K562 (cell line): ENCODE measurements at regions not wholly inside any gene's neighbourhood (a gene's known extent, or its start where the extent isn't known, plus 50 kb on each side); places are given as distances from the start of the nearest gene placed in this dataset.
A peak's percentile ranks its signal among the peaks of the same experiment; 100 is the strongest.

Experiments used
- ATAC-seq: fragments of 200-7000 bp; cut with Tn5 transposase; 3 replicates; pipeline ENCODE4 v1.9.1; 2020; ENCODE audit warnings: moderate library complexity
- BruUV-seq: library from RNA; stranded (reverse); fragments of 400-500 nt; replicated peaks from 2 replicates; lab custom pipeline; 2021; lab: Mats Ljungman, UMichigan
- CTCF ChIA-PET: fragments of 300-600 bp; formaldehyde crosslinking; extraction: SDS; loops from one replicate; lab custom pipeline; 2021; ENCODE audit warnings: low intra/inter-chr PET ratio; lab: Yijun Ruan, JAX
- POLR2A ChIA-PET: fragments of 300-600, 350-650 bp; sonication (Branson Sonifier 250); formaldehyde crosslinking; extraction: SDS; loops from one replicate; lab custom pipeline; 2021; ENCODE audit warnings: antibody characterized with exemption, inconsistent platforms; lab: Yijun Ruan, JAX
- DNase-seq, 4 experiments: peaks; one replicate each; pipeline versions ENCODE4 v3.0.0 to v3.0.0-alpha.2; 2011 to 2018; ENCODE audit warnings: low spot score in 3 of 4, mixed read lengths in 3 of 4; ENCODE audit errors: extremely low read depth in 1 of 4
- FAIRE-seq: peaks from 2 replicates; lab custom pipeline; 2011; peaks lifted over from hg19 to GRCh38; lab: Jason Lieb, UNC
- H2AFZ ChIP-seq: 2 replicates; pipeline ENCODE4 v1.6.0; 2011; ENCODE audit warnings: low read depth, low read length, control low read depth, inconsistent platforms
- H3K27ac ChIP-seq: fragments of 200-600 bp; 3 replicates; pipeline ENCODE4 v1.8.0; 2011; ENCODE audit warnings: low read depth, mild to moderate bottlenecking, control low read depth, inconsistent platforms, low read length, moderate library complexity, mixed read lengths; ENCODE audit errors: extremely low read depth
- H3K27me3 ChIP-seq, 2 experiments: fragments of 300-600 bp in 1 of 2; 2 replicates in 1 of 2; 3 replicates in 1 of 2; pipeline versions ENCODE4 v1.6.0 to v1.8.0; 2011; ENCODE audit warnings: inconsistent platforms in 2 of 2, low read length in 2 of 2, mild to moderate bottlenecking in 1 of 2, mixed read lengths in 1 of 2, moderate library complexity in 1 of 2; ENCODE audit not compliant: control insufficient read depth in 2 of 2, insufficient read depth in 2 of 2
- H3K36me3 ChIP-seq: fragments of 300-600 bp; 3 replicates; pipeline ENCODE4 v1.8.0; 2011; ENCODE audit warnings: mild to moderate bottlenecking, low read length, inconsistent platforms; ENCODE audit not compliant: control insufficient read depth, insufficient read depth
- H3K4me1 ChIP-seq, 2 experiments: fragments of 200-600 bp in 1 of 2; replicated peaks in 1 of 2; 2 replicates in 1 of 2; 3 replicates in 1 of 2; pipeline versions ENCODE4 v1.5.1 to v1.8.0; 2011; ENCODE audit warnings: inconsistent platforms in 2 of 2, low read length in 2 of 2, mild to moderate bottlenecking in 1 of 2, mixed read lengths in 1 of 2, moderate library complexity in 1 of 2; ENCODE audit not compliant: control insufficient read depth in 2 of 2, insufficient read depth in 2 of 2
- H3K4me2 ChIP-seq: 2 replicates; pipeline ENCODE4 v1.6.1; 2011; ENCODE audit warnings: low read length, control low read depth, inconsistent platforms, mixed read lengths; ENCODE audit not compliant: insufficient read depth
- H3K4me3 ChIP-seq: fragments of 200-600 bp; sonication (generic), shearing (Covaris generic); 2 replicates; pipeline ENCODE4 v1.5.1; 2016; ENCODE audit warnings: control low read depth, inconsistent platforms
- H3K79me2 ChIP-seq: fragments of 200-600 bp; 3 replicates; pipeline ENCODE4 v1.8.0; 2011; ENCODE audit warnings: low read length, inconsistent platforms; ENCODE audit not compliant: control insufficient read depth, insufficient read depth
- H3K9ac ChIP-seq, 2 experiments: 2 replicates each; pipeline versions ENCODE4 v1.6.0 to v1.6.1; 2011; ENCODE audit warnings: low read depth in 2 of 2, low read length in 2 of 2, control low read depth in 1 of 2, inconsistent platforms in 1 of 2, mild to moderate bottlenecking in 1 of 2, mixed read lengths in 1 of 2; ENCODE audit not compliant: insufficient read depth in 1 of 2
- H3K9me1 ChIP-seq: one replicate; pipeline ENCODE4 v1.6.0; 2011; ENCODE audit warnings: inconsistent platforms, mild to moderate bottlenecking, low read length, moderate library complexity; ENCODE audit not compliant: control insufficient read depth, insufficient read depth
- H3K9me3 ChIP-seq: replicated peaks from 2 replicates; pipeline ENCODE4 v1.5.1; 2011; ENCODE audit warnings: low read depth, low read length, inconsistent platforms; ENCODE audit not compliant: control insufficient read depth, insufficient read depth
- H4K20me1 ChIP-seq: replicated peaks from 2 replicates; pipeline ENCODE4 v1.6.1; 2011; ENCODE audit warnings: low read length, inconsistent platforms, mixed read lengths; ENCODE audit not compliant: control insufficient read depth, insufficient read depth
- BDP1 ChIP-seq: IDR thresholded peaks from 3 replicates; pipeline ENCODE4 v1.6.1; 2011; ENCODE audit not compliant: insufficient read length, insufficient read depth
- CLOCK ChIP-seq: fragments of 250-450 bp; sonication (Bioruptor Pico); IDR thresholded peaks from 2 replicates; pipeline ENCODE4 v1.4.0; 2020; ENCODE audit warnings: mild to moderate bottlenecking, moderate library complexity, borderline replicate concordance
- CREBBP ChIP-seq: IDR thresholded peaks from one replicate; pipeline ENCODE4 v1.6.1; 2012; ENCODE audit warnings: low read depth, mild to moderate bottlenecking, control low read depth, inconsistent platforms, low read length
- EGR1 ChIP-seq: fragments of 450-650 bp; conservative IDR thresholded peaks from 2 replicates; pipeline ENCODE4 v1.6.1; 2017; ENCODE audit warnings: mild to moderate bottlenecking
- ELF4 ChIP-seq: fragments of 450-650 bp; formaldehyde crosslinking; IDR thresholded peaks from 2 replicates; pipeline ENCODE4 v1.4.0; 2022; ENCODE audit warnings: missing genetic modification characterization
- EP400 ChIP-seq: fragments of 450-650 bp; IDR thresholded peaks from 2 replicates; pipeline ENCODE4 v1.6.1; 2017; ENCODE audit warnings: antibody characterized with exemption, mild to moderate bottlenecking, moderate library complexity
- ETV1 ChIP-seq: fragments of 450-650 bp; conservative IDR thresholded peaks from 2 replicates; pipeline ENCODE4 v1.6.1; 2016; ENCODE audit warnings: missing genetic modification characterization, control low read depth, low read depth, missing compliant biosample characterization
- FOXJ2 ChIP-seq: fragments of 200-800 bp; sonication (Bioruptor generic); IDR thresholded peaks from 2 replicates; pipeline ENCODE4 v1.6.1; 2016; ENCODE audit warnings: missing genetic modification characterization, missing compliant biosample characterization
- MBD1 ChIP-seq: fragments of 250-450 bp; sonication (Bioruptor Pico); IDR thresholded peaks from 2 replicates; pipeline ENCODE4 v1.8.0; 2022; ENCODE audit warnings: inconsistent platforms
- NFXL1 ChIP-seq: fragments of 450-650 bp; formaldehyde crosslinking; IDR thresholded peaks from 2 replicates; pipeline ENCODE4 v1.4.0; 2021; ENCODE audit warnings: mild to moderate bottlenecking
- NR1H2 ChIP-seq: sonication (generic); formaldehyde crosslinking; IDR thresholded peaks from 2 replicates; pipeline ENCODE4 v1.4.0; 2020; ENCODE audit warnings: mild to moderate bottlenecking, missing genetic modification reagents
- NR2C2 ChIP-seq, 2 experiments: fragments of 200-800 bp in 1 of 2; sonication (Bioruptor generic) in 1 of 2; sonication (generic) in 1 of 2; formaldehyde crosslinking in 1 of 2; IDR thresholded peaks; 2 replicates each; pipeline versions ENCODE4 v1.6.1 to v1.8.0; 2016 to 2022; ENCODE audit warnings: mild to moderate bottlenecking in 1 of 2, missing compliant biosample characterization in 1 of 2, missing genetic modification characterization in 1 of 2, missing genetic modification reagents in 1 of 2
- POLR2AphosphoS2 ChIP-seq: IDR thresholded peaks from 2 replicates; pipeline ENCODE4 v1.6.1; 2012; ENCODE audit warnings: low read length, improper control_type of control experiment
- PYGO2 ChIP-seq: fragments of 450-650 bp; IDR thresholded peaks from 2 replicates; pipeline ENCODE4 v1.6.1; 2016; ENCODE audit warnings: mild to moderate bottlenecking, missing genetic modification characterization, moderate library complexity, missing compliant biosample characterization
- ZNF395 ChIP-seq: fragments of 200-800 bp; sonication (Bioruptor generic); IDR thresholded peaks from 2 replicates; pipeline ENCODE4 v1.6.1; 2017; ENCODE audit warnings: missing genetic modification characterization, missing compliant biosample characterization
- ZNF79 ChIP-seq: fragments of 250-450 bp; sonication (Bioruptor Pico); IDR thresholded peaks from 2 replicates; pipeline ENCODE4 v1.4.0; 2020; ENCODE audit warnings: low read depth, mild to moderate bottlenecking, moderate library complexity
- WGBS: fragments of 100-300 bp; shearing (Covaris generic); methylation state at CpG from one replicate; pipeline ENCODE4 v1.1.6; 2016; ENCODE audit warnings: low coverage, mixed read lengths; ENCODE audit not compliant: insufficient coverage; ENCODE audit errors: missing lambda C conversion rate; 5-methylcytosine and 5-hydroxymethylcytosine counted together
- in situ Hi-C: fragments of 300-500 bp; cut with MboI; formaldehyde crosslinking; loops from 4 replicates; pipeline ENCODE4 v1.15.0; 2018; ENCODE audit warnings: inconsistent platforms, mixed read lengths
- intact Hi-C: fragments of 100-400 bp; cut with micrococcal nuclease; formaldehyde crosslinking; loops from 2 replicates; pipeline ENCODE4 v1.14.2; 2022

- TF ChIP-seq ZNF395 (peak; percentile 70; the same call in 1 of the 2 replicates), ZNF79 (CRISPR knock-in tag) (peak; percentile 61; the same call in 1 of the 2 replicates), PYGO2 (tag) (peak; percentile 56; the same call in 1 of the 2 replicates), NR2C2 (CRISPR knock-in tag; IDR thresholded peaks at IDR 0.05) (no peak), NR2C2 (tag; IDR thresholded peaks at IDR 0.05) (peak; percentile 65; the same call in 1 of the 2 replicates), POLR2AphosphoS2 (no peak), NFXL1 (CRISPR knock-in tag) (peak; percentile 73; the same call in 1 of the 2 replicates), ETV1 (peak; percentile 98), FOXJ2 (tag) (peak; percentile 33; the same call in 1 of the 2 replicates)
- TF ChIP-seq, all 486 proteins: peak for 57
Observed at GRCh38 chr2:208929894-208930427, 493.9 kb upstream of the MAP2 start (continued).

- FAIRE-seq (no peak), DNase-seq (no peak), ATAC-seq (no peak)
- Histone ChIP-seq H3K27ac (no peak overlapping the region), H3K9me1 (no peaks in the 10 kb centered on the region), H3K9ac (no peak overlapping the region), H4K20me1 (no peaks in the 10 kb centered on the region), H3K4me1 (no peaks in the 10 kb centered on the region; a peak in 1 of 5 replicates), H3K9me3 (no peaks in the 10 kb centered on the region), H3K4me3 (no peak overlapping the region), H3K27me3 (no peaks in the 10 kb centered on the region), H2AFZ (no peak overlapping the region), H3K4me2 (no peak overlapping the region), H3K36me3 (no peaks in the 10 kb centered on the region), H3K79me2 (no peaks in the 10 kb centered on the region)
- CTCF ChIA-PET: no interaction called here
- in situ Hi-C loops (no loop called here), intact Hi-C loops (no loop called here)
- WGBS: 38% methylated on average over 2 of the region's 2 CpGs
- POLR2A ChIA-PET: interaction anchor here (0.5 kb wide), 1 partner anchor 152 kb away, joined by 3 read pairs; no protein-coding TSS in a partner anchor
- BruUV-seq: no TSS peak
- TF ChIP-seq EP400: no peak
- no peak for TF ChIP-seq NR1H2 (CRISPR knock-in tag)
- no peak for TF ChIP-seq CREBBP
- TF ChIP-seq CLOCK (CRISPR knock-in tag): no peak
- no peak for TF ChIP-seq BDP1
- no peak for TF ChIP-seq MBD1 (CRISPR knock-in tag)
- no peak for TF ChIP-seq EGR1
- no peak for TF ChIP-seq ELF4 (CRISPR knock-in tag)
Observed at GRCh38 chr2:208935531-208935930, 488.3 kb upstream of the MAP2 start.
